GM23248 (cell line): ENCODE measurements at regions not wholly inside any gene's neighbourhood (a gene's known extent, or its start where the extent isn't known, plus 50 kb on each side); places are given as distances from the start of the nearest gene placed in this dataset.

ENCODE experiments used
- EZH2 ChIP-seq: fragments of 200-600 bp; sonication (generic); IDR thresholded peaks from 2 replicates; pipeline ENCODE4 v1.6.1; 2018; ENCODE audit warnings: antibody characterized with exemption, mild to moderate bottlenecking; ENCODE audit not compliant: insufficient read depth, poor library complexity, severe bottlenecking
- EZH2phosphoT487 ChIP-seq: fragments of 200-600 bp; sonication (generic); IDR thresholded peaks from 2 replicates; pipeline ENCODE4 v1.6.1; 2018; ENCODE audit warnings: antibody characterized with exemption, moderate library complexity, mild to moderate bottlenecking, low read depth; ENCODE audit not compliant: insufficient read depth

GRCh38 chr6:2509711-2510110, 241.0 kb downstream of the MYLK4 start:
- TF ChIP-seq EZH2, result no peak
- TF ChIP-seq EZH2phosphoT487, result no peak
